Astrocyte (in vitro differentiated cells and primary cell): ENCODE measurements at regions not wholly inside any gene's neighbourhood (a gene's known extent, or its start where the extent isn't known, plus 50 kb on each side); places are given as distances from the start of the nearest gene placed in this dataset.

Source experiments
- EZH2 ChIP-seq: IDR thresholded peaks from 2 replicates; pipeline ENCODE4 v1.6.1; 2012; ENCODE audit warnings: mild to moderate bottlenecking, low read length, inconsistent platforms; ENCODE audit not compliant: insufficient read depth
- TF ChIP-seq, protein P1 (sequence below): IDR thresholded peaks from 2 replicates; pipeline ENCODE4 v1.5.1; 2011; ENCODE audit warnings: low read depth, mild to moderate bottlenecking, inconsistent platforms, low read length, moderate library complexity; ENCODE audit not compliant: insufficient read depth

DNA sequence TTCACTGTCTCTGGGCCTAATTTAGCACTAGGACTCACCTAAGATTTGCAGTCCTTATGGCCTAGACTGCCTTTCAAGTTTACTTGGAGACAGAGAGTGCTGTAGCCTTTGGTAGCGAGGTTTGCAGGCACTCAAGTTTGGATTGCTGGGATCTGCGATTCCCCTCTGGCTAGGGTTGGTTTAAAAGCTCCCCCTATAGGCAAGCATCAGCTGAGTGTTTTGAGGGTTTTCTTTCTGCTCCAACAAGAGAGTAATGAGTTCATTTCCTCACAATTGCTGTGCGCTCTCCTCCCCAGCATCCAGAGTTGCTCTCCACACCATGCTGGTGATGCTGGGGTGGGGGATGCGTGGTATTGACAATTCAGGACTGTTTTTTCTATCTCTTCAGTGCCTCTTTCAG lies 206.9 kb downstream of the GLUD2 start:
- TF ChIP-seq EZH2: no peak
- TF ChIP-seq, protein P1, sequence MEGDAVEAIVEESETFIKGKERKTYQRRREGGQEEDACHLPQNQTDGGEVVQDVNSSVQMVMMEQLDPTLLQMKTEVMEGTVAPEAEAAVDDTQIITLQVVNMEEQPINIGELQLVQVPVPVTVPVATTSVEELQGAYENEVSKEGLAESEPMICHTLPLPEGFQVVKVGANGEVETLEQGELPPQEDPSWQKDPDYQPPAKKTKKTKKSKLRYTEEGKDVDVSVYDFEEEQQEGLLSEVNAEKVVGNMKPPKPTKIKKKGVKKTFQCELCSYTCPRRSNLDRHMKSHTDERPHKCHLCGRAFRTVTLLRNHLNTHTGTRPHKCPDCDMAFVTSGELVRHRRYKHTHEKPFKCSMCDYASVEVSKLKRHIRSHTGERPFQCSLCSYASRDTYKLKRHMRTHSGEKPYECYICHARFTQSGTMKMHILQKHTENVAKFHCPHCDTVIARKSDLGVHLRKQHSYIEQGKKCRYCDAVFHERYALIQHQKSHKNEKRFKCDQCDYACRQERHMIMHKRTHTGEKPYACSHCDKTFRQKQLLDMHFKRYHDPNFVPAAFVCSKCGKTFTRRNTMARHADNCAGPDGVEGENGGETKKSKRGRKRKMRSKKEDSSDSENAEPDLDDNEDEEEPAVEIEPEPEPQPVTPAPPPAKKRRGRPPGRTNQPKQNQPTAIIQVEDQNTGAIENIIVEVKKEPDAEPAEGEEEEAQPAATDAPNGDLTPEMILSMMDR: no peak
